Nephron progenitor cell (in vitro differentiated cells): ENCODE measurements at regions not wholly inside any gene's neighbourhood (a gene's known extent, or its start where the extent isn't known, plus 50 kb on each side); places are given as distances from the start of the nearest gene placed in this dataset.

Source experiments
- DNase-seq: peaks from one replicate; pipeline ENCODE4 v3.0.0; 2021
- H3K27ac Mint-ChIP-seq: 2 replicates; pipeline ENCODE4 v1.8.0; 2021; ENCODE audit warnings: mild to moderate bottlenecking, moderate library complexity, mixed read lengths
- H3K27me3 Mint-ChIP-seq: 2 replicates; pipeline ENCODE4 v1.8.0; 2021; ENCODE audit warnings: mild to moderate bottlenecking, low read depth, mixed read lengths; ENCODE audit not compliant: poor library complexity
- H3K36me3 Mint-ChIP-seq: 2 replicates; pipeline ENCODE4 v1.8.0; 2021; ENCODE audit warnings: low read depth, mixed read lengths
- H3K4me1 Mint-ChIP-seq: 2 replicates; pipeline ENCODE4 v1.8.0; 2021; ENCODE audit warnings: mixed read lengths
- H3K4me3 Mint-ChIP-seq: 2 replicates; pipeline ENCODE4 v1.8.0; 2021; ENCODE audit warnings: mild to moderate bottlenecking, moderate library complexity, mixed read lengths
- H3K9me3 Mint-ChIP-seq: 2 replicates; pipeline ENCODE4 v1.8.0; 2021; ENCODE audit warnings: mild to moderate bottlenecking, moderate library complexity, mixed read lengths
- TF ChIP-seq, protein P1 (sequence below): fragments of 200-600 bp; sonication (generic); IDR thresholded peaks from 2 replicates; pipeline ENCODE4 v1.5.0; 2021; ENCODE audit warnings: antibody characterized with exemption

GRCh38 chr14:84167026-84167425 lies 1362.9 kb upstream of the FLRT2 start:
- H3K27ac Mint-ChIP-seq = no peak overlapping the region
- no peaks in the 10 kb centered on the region for H3K9me3 Mint-ChIP-seq
- peaks cover 3% of the 10 kb centered on the region for H3K27me3 Mint-ChIP-seq
- H3K36me3 Mint-ChIP-seq = no peaks in the 10 kb centered on the region
- no peak overlapping the region for H3K4me3 Mint-ChIP-seq
- DNase-seq = no peak
- TF ChIP-seq, protein P1, sequence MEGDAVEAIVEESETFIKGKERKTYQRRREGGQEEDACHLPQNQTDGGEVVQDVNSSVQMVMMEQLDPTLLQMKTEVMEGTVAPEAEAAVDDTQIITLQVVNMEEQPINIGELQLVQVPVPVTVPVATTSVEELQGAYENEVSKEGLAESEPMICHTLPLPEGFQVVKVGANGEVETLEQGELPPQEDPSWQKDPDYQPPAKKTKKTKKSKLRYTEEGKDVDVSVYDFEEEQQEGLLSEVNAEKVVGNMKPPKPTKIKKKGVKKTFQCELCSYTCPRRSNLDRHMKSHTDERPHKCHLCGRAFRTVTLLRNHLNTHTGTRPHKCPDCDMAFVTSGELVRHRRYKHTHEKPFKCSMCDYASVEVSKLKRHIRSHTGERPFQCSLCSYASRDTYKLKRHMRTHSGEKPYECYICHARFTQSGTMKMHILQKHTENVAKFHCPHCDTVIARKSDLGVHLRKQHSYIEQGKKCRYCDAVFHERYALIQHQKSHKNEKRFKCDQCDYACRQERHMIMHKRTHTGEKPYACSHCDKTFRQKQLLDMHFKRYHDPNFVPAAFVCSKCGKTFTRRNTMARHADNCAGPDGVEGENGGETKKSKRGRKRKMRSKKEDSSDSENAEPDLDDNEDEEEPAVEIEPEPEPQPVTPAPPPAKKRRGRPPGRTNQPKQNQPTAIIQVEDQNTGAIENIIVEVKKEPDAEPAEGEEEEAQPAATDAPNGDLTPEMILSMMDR = no peak
- no peaks in the 10 kb centered on the region for H3K4me1 Mint-ChIP-seq

DNA sequence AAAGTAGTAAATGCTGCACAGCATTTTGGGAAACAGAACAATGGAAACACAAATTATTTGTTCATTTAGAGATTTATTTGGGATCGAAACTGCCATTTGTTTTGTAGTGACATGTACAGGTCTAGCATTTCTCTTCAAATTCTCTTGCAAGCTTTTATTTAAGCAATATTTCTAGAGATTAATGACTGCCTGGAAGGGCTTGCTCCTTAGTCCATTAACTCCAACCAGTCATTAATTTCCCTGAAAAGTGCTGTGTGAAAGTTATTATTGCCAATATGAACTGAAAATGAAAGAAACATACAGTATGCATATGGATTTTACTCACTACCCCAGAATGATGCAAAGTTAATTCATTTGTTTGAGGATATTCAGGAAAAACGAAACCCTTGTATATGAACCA lies 1349.6 kb upstream of the FLRT2 start:
- no peak for DNase-seq
- Mint-ChIP-seq H3K27me3 (no peaks in the 10 kb centered on the region), H3K36me3 (no peaks in the 10 kb centered on the region), H3K4me3 (no peak overlapping the region), H3K9me3 (no peaks in the 10 kb centered on the region), H3K27ac (no peak overlapping the region), H3K4me1 (no peaks in the 10 kb centered on the region)
- TF ChIP-seq, protein P1 = no peak

- H3K36me3 Mint-ChIP-seq = no peaks in the 10 kb centered on the region
- no peak for DNase-seq
- H3K4me1 Mint-ChIP-seq = no peaks in the 10 kb centered on the region
- H3K9me3 Mint-ChIP-seq = peaks cover 4% of the 10 kb centered on the region
- H3K27ac Mint-ChIP-seq = no peak overlapping the region
- H3K27me3 Mint-ChIP-seq = no peaks in the 10 kb centered on the region
- TF ChIP-seq, protein P1 = no peak
- no peak overlapping the region for H3K4me3 Mint-ChIP-seq
Observed at GRCh38 chr14:84181072-84181471, 1348.9 kb upstream of the FLRT2 start.

DNA sequence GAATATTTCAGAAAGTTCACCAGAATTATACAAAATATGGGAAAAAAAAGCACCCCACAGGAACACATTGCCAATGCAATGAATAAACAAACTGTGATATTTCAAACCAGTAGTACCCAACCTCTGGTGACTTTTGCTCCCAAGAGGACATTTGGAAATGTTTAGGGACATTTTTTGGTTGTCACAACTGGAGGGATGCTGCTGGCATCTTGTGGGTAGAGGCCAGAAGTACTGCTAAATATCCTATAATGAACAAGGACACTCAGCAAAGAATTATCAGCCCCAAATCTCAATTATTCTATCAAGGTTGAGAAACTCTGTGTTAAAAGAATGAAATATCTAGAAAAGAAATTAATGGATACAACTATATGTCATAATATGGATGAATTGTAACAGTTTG lies 1334.4 kb upstream of the FLRT2 start:
- Mint-ChIP-seq H3K36me3 (no peaks in the 10 kb centered on the region), H3K9me3 (peaks cover 26% of the 10 kb centered on the region), H3K27ac (no peak overlapping the region), H3K27me3 (peaks cover 4% of the 10 kb centered on the region), H3K4me3 (no peak overlapping the region), H3K4me1 (no peaks in the 10 kb centered on the region)
- TF ChIP-seq, protein P1 = no peak
- DNase-seq = no peak

DNA sequence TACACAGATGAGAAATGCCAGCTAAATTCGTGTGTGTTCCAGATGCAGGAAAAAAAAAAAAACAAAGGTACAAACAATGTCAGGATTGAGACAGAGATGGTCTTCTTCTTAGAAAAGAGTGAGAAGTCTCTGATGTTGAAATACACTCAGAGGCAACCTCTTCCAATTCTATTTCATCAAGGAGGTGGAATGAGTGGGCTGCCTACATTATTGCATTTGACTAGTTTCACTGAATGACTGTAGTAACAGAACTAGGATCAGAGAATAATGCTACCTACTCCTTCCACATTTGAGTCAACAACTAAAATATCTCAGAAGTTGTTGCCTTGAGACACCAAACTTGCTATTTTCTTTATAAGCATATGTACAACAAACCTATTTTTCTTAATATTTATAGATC lies 1332.2 kb upstream of the FLRT2 start:
- Mint-ChIP-seq H3K27me3 (peaks cover 8% of the 10 kb centered on the region), H3K36me3 (no peaks in the 10 kb centered on the region), H3K9me3 (peaks cover 25% of the 10 kb centered on the region), H3K27ac (no peak overlapping the region), H3K4me1 (peaks cover 5% of the 10 kb centered on the region), H3K4me3 (no peak overlapping the region)
- TF ChIP-seq, protein P1 = no peak
- no peak for DNase-seq

DNA sequence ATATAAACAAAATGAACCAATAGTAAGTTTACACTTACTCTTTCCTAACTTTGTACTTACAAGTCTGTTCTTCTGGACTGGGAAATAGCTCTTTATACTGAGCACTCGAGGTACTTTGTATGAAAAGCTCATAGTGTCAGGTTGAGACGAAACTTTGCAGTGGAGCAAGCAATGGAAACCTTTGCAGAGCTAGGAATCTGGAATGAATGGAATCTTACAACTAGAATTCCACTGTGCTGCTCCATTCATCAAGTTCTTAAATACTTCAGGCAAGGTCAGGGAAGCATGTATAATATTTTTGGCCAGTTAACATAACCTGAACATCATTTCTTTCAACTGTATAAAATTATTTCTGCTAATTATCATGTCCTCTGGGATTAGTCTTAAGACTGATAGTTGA lies 1327.5 kb upstream of the FLRT2 start:
- Mint-ChIP-seq H3K27me3 (peaks cover 4% of the 10 kb centered on the region), H3K27ac (no peak overlapping the region), H3K9me3 (peaks cover 3% of the 10 kb centered on the region), H3K4me3 (no peak overlapping the region), H3K4me1 (peaks cover 5% of the 10 kb centered on the region), H3K36me3 (no peaks in the 10 kb centered on the region)
- no peak for DNase-seq
- TF ChIP-seq, protein P1 = no peak
